Testis (tissue), 2 donors: ENCODE measurements at regions not wholly inside any gene's neighbourhood (a gene's known extent, or its start where the extent isn't known, plus 50 kb on each side); places are given as distances from the start of the nearest gene placed in this dataset.

Experiments
- CTCF ChIP-seq, 3 experiments: fragments of 450-650 bp in 2 of 3; fragments of 200-600 bp in 1 of 3; sonication (generic) in 1 of 3; IDR thresholded peaks; one replicate each; pipeline ENCODE4 v1.5.1; 2016 to 2019; ENCODE audit warnings: antibody characterized with exemption in 3 of 3, mild to moderate bottlenecking in 2 of 3, moderate library complexity in 1 of 3
- POLR2A ChIP-seq: fragments of 450-650 bp; IDR thresholded peaks from one replicate; pipeline ENCODE4 v1.6.1; 2017; ENCODE audit warnings: antibody characterized with exemption, mild to moderate bottlenecking, moderate library complexity

GRCh38 chr21:36608897-36609225 is 90.1 kb upstream of the SIM2 start:
- TF ChIP-seq CTCF (IDR thresholded peaks at IDR 0.05) (no peak), POLR2A (no peak)
